ENCODE measurements at regions not wholly inside any gene's neighbourhood (a gene's known extent, or its start where the extent isn't known, plus 50 kb on each side); places are given as distances from the start of the nearest gene placed in this dataset.
"Not testable (repeated sequence)": the region's sequence is repeated elsewhere in the genome, so short reads cannot be mapped to it uniquely, and the experiment has no call there.

DNA sequence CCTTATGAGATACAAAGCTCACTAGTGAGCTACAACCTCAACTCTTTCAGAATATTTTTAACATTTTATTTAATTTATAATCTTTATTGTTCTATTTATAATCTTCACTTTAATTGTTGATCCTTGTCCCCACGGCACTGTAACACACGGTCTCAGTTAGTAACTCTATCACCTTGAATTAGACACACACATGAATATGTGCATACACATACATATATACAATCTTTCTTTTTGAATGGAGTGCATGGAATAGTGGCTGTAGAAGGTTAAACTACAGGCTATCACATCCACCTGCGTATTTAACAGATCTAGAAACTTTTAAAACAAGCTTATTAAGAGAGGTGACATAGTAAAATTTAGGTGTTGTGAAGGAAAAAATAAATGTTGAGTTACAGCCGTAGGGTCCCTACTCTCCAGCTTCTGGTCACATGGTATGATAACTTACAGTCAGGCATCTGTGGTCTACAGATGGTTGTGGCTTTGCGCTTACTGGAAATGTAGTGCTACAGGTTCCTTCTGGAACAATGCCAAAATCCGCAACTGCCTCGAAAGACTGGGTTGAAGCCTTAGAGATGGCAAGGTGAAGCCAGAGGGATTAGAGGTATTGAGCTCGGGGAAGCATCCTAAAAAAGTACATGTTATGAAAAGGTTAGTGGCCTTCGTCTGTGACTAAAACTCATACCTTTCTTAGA, 1324.1 kb upstream of the SLC39A10 start:
- DNase-seq: no peak

DNA sequence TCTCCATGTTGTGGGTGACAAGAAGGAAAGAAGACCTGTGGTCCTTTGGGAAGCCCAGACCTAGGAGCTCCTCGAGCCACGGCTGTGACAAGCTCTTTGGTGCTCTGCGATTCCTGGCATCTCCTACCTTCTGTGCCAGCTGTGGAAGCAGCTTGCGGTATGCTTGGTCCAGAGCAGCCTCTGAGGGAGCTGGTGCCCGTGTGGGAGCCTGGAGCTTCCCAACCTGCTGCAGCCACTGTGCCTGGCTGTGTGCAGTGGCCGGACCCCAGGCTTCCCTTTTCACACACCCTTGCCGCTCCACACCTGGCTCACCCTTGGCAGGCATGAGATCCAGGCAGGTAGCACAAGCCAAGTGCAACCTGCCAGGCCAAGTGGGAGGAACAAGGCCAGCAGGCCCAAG, 1328.6 kb upstream of the SLC39A10 start:
- DNase-seq: no peak

DNA sequence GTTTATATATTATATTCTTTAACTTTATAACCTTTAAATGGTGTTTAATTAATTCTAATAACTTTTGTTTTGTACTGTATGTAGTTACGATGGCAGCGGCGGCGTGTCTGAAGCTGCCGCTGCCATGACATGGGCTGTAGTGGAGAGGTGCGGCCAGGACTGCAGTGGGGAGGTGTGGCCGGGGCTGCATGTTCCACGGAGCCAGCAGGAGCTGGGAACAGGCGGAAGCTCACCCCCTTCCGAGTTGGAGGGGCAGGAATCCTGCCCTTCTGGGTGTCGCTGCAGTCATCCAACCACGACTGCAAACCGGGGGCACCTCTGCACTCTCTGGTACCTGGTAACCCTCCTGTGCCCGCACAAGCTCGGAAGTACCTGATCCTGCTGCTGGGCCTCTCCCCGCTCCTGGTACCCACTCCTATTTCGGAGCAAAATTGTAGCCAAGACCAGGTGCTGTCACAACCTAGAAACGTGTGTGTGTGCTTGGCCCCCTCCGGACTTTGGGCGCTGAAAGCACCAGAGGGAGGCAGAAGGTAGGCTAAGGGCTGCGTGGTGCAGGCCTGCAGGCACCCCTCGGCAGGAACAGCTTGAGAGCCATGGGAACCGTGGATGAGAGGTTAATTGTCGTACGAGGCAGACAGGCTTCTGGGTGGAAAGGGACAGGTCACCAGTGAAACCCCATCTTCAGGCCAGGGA, 1329.7 kb upstream of the SLC39A10 start:
- no peak for DNase-seq

DNA sequence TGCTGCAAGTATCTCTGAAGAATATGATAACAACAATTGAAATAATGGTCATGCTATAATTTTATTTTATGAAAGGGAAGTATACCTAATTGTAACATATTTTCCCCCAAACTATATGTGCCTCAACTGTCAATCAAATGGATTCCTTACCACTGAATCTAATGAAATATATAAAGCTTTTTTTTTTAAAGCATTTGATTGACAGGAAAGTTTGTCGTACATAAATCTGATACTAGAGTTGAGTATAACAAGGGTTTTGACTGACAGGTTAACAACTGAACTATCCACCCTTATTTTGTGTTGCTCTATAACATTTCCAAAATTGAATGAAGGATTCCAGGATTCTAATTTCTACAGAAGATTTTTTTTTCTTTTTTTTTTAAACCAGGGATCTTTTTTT, 1333.3 kb upstream of the SLC39A10 start:
- no peak for DNase-seq

DNA sequence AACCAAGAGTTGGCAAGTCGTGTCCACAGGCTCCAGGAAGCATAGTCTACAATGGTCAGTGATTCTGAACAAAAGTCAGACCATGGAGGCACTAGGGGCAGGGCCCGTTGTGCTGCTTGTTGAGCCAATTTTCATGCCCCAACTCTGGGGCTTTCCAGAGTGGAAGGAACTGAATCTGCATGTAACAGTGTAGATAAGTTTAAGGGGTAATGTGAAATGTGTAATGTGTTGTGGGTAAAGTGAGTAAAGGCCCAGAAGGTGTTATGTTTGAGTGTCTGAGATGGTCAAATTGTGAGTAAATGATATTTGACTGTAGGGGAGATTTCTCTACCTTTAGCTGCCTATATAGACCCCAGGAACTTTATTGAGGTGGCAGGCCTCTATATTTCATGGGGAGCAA, 1336.5 kb upstream of the SLC39A10 start:
- no peak for DNase-seq

DNA sequence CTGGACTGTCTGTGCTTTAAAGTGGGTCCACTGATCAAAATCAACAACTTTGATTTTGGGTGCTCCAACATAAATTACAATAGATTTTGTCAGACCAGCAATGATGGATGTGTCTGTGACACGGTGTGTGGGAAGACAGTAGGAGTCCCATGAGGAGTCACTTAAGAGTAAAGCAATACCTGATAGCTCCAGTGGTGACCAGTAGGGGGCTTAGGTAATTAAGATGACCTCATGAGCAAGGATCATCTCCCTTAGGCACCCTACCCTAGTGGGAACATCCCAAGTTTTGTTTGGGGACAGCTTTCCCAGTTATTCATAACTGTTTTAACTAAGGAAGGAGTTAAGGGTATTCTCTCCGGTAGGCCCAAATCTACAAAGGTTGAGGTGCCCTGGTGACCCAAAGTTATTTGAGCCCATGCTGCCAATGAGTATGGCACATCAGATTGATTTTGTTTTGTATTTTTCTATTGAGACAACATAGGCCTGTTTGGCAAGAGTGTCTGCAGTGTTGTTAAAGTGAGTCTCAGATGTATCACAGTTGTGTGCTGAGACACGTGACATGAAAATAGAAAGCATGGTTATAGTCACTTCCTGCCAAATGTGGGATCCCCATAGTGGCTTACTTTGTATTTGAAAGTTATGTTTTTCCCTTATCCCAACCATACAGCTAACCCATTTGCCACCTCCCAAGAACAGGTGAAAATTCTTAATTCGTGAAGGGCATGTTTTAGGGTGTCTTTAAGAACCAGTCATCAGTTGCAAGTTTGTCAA, 1337.6 kb upstream of the SLC39A10 start:
- DNase-seq: no peak

DNA sequence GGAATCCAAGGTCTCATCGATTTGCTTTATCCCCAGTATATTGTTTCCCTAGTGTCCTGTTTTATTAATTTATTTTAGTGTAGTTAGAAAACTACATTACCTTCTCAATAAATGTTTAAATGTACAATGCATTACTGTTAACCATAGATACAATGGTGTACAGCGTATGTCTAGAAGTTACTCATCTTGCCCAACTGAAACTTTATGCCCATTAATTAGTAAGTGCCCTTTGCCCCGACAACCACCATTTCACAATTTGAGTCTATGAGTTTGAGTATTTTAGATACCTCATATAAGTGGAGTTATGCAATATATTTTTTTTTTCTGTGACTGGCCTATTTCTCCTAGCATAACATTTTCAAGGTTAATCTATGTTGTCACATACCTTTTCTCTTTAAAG, 1343.0 kb upstream of the SLC39A10 start:
- DNase-seq: no peak

DNA sequence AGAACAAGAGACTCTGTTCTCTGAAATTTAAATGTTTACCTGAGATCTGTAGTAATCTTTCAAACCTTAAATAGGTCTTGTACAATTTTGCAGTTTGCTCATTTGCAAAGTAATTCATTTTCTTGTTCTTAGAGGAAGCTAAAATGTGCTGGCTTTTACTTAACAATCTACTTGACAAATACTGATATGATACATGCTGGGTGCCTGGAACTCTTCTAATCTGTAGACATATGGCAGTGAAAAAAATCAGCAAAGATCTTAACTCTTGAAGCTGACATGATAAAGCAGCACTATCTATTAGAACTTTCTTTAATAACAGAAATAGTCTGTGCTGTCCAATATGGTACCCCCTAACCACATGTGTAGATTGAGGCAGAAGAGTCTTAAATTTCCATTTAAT, 1352.8 kb upstream of the SLC39A10 start:
- DNase-seq: no peak

DNA sequence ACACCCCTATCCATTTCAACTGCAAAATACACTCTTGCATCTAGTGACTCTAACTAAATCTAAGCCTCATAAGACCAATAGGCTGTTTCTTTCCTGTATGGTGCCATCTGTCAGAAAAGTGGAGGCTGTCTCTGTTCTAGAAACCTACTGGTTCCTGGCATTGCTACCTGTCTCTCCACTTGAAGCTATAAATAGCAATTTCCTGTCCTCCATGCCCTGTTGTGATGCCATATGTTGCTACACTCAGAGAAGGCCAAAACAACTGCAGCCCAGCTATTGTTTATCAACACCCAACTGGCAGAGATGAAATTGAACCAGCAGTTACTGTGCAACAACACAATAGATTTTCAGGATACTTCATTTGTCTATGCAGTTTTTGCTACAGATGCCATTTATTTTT, 1355.1 kb upstream of the SLC39A10 start:
- DNase-seq: no peak

DNA sequence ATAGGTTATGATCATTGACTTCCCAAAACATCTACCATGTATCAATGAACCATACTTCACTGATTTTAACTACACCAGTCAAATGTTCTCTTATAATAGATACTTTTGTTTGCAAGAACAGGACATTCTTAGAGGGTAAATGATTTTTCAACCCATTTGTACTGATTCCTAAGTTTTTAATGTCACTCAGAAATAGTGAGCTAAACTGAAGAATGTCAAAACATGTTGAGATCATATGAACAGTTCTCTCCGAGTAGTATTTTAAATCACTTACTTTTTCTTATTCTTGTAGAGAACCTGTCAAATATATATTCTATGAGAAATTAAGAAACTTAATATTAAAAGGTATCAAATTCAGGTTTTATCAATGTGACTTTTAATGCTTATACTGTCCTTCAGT, 1362.9 kb upstream of the SLC39A10 start:
- DNase-seq: no peak

DNA sequence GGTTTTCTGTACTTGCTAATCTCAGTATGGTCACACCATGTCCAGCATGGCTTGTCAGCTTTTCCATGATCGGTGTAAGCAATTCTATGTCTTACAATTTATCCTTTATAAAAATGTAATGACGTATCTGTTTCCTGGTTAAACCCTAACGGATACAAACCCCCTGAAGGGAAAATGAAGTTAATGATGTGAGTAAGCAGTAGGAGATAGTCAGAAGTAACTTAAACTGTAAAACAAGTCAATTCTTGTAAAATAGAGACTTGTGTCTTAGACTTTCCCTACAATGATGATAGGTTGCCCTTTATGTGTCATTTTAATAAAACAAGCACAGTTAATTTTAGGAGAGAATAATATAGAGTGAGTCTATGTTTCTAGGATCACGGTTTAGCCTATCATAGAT, 1365.9 kb upstream of the SLC39A10 start:
- DNase-seq: no peak

DNA sequence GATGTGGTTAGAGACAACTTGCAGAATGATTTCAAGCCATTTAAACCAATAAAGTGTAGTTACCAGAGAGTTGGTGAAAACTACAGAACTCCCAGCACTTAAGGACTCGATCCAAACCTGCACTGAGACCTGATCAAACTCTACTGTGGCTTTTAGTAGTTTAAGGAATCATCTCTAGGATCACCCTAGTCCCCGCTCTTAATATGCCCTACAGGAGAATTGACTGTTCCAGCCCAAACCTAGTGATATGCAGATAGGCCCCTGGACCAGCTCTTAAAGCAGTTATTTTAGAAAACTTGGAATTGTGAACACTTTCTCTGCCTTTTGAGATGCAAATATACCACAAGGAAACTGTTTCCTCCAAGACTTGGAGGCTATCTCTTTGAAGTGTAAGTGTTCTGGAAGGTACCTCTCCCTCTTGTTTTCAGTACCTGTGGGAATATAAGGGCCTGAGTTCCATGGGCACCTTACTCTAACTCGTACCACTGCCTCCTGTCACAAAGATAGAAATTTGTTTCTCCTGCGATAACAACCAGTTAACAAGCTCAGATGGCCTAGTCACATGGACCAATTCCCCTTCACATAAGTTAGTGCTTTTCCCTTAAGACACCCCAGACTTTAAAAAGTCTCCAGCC, 1367.2 kb upstream of the SLC39A10 start:
- DNase-seq: no peak

DNA sequence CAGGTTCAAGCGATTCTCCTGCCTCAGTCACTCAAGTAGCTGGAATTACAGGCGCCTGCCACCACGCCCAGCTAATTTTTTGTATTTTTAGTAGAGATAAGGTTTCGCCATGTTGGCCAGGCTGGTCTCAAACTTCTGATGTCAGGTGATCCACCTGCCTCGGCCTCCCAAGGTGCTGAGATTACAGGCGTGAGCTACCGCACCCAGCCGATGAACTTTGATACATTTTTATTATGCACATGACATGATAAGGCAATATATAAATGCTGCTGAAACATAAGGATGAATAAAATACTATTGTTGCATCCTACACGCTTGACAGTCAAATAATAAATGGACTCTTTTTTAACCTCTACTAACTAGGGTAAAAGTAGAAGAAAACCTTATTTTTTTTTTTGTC, 1380.4 kb upstream of the SLC39A10 start:
- DNase-seq: not testable (repeated sequence)

DNA sequence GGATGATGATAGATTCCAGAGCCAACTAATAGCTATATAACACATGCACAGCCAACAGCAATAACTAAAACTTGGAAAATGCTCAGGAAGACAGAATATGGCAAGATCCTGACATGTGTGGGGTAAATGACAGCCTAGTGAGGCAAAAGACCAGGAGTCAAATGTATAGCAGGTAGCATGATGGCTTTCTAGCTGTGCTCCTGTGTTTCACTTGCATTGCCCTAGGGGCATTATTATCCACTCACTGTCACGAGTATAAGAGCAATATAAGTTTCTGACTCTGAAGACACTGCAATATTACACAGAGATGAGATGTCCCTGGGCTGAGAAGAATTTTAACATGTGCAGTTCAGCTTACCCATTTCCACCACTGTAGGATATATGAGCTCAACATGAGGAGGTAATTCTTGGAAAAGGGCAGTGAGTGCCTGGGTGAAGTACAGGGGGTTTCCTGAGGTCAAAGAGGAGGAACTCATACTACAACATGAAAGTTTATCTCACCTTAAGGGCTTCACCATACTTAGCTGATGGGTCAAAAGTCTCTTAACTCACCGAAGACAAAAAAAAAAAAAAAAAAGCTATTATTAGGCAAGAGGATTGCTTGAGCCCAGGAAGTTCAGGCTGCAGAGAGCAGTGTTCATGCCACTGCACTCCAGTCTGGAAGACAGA, 1385.6 kb upstream of the SLC39A10 start:
- DNase-seq: no peak

DNA sequence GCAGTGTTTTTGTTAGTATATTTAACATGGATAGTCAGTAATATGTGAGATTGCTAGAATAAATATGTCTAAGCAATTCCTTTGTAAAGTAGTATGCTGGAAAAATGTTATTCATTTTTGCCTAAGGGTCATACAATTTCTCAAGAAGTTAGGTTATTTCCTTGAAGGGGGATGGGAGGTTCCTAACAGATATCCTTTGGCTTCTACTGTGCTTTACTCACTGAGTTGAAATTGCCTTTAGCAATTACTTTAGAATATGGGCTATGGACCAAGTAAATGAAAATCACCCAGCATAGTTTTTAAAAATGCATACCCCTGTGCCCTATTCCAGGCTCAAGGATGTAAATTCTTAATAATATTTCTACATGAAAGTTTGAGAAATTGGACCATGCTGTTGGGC, 1386.4 kb upstream of the SLC39A10 start:
- DNase-seq: no peak

DNA sequence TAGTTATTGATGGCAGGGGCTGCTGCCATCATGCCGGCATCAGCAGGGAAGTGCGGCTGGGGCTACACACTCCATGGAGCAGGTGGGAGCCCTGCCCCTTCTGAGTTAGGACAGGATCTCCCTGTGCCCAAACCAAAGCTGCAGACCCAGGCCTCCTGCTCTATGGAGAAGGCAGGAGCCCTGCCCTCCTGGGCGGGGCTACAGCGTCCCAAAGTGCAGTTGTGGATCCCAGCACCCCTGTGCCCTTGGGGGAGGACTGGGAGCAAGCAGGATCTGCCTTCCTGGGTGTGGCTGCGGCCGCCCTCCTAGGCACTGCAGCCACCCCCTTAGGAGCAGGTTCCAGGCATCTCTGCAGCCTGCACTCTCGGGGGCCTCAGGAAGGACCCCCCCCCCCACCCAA, 1392.4 kb upstream of the SLC39A10 start:
- DNase-seq: no peak

DNA sequence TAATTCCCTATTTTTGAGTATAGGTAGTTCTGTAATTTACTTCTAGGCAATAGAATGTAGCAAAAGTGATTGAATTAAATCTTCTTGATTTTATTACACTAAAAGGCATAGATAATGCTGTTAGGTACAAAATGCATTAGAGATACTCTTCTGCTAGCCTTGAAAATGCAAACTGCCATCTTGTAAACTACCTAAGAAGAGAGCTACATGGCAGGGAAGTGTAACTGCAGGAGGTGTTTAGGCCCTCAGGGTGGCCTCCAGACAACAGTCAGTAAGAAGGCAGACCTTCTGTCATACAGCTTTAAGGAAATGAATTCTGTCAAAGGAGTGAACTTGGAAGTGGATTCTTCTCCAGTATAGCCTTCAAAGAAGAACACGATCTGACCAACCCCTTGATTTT, 1396.8 kb upstream of the SLC39A10 start:
- no peak for DNase-seq

DNA sequence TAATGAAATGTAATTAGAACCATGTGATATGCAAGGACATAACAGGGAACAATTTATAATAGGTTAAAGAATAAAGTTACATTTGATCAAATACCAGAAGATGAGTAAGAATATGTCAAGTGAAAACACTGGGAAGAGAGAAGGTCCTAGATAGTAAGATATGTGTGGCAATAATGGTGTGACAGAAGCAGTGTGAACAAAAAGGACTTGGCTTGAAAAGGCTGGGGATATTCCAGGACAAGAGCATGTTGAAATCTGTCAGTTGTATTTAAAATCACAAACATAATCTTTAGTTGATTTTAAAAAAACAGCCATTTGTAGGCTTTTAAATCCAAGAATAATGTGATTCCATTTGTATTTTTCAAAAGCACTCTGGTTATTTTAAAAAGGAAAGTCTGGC, 1399.9 kb upstream of the SLC39A10 start:
- DNase-seq: no peak

DNA sequence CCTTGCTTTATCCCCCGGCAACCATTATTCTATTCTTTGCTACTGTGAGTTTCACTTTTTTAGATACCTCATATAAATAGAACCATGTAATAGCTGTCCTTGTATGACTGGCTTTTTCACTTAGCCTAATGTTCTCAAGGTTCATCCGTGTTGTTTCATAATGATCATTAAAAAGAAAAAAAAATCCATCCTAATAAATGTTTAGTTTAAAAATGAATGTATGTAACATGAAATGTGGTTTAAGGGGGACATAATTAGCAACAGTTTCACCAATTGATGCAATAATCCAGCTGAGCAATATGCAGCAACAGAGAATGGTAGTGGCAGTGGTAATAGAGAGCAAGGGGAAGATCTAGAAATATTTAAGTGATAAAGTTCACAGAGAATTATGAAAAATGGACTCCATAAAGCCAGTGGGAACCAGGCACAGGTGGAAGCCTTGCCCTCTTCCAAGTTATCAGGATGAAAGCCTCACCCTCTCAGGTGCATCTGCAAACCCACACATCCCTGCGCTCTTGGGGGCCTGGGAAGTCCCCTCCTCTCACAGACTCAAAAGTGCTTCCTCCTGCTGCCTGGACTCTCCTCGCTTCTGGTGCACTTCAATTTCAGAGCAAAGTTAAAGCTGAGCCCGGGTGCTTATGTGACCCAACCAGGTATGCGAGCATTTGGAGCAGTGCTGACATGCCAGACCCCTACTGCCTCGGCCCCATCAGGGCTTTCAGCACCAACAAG, 1403.3 kb upstream of the SLC39A10 start:
- DNase-seq: no peak

DNA sequence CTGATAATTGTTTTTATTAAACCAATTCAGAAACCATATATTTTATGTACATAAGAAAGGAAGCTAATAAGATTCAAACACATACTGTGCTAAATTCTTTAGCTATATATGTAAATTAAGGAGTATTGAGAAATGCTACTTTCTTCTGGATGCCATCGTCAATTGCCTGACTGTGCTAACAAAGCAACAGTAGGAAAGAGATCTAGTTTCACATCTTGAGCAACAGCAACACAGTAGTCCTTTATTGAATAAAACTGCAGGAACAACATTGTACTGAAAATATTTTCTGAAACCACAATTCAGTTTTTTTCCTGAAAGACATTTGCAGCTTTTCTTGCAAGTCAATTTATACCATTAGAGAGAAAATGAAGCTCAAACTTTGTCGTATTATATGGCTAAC, 1404.9 kb upstream of the SLC39A10 start:
- no peak for DNase-seq

DNA sequence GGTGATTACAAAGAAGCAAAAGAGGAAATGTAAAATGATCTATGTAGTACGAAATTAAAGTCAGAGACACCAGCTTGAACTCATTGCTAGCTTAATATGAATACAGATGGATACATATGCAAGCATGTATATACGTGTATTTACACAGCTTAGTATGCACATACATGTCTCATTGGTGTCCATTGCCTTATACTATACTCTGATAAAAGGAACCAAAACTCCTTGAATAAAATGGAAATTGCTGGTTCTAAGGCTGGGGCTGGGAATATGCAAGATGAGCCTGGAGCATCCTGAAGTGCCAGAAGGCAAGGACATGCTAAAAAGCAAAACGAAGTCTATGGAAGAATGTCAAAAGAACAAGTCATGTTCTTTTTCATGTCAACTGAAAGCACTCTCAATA, 1424.4 kb upstream of the SLC39A10 start:
- DNase-seq: no peak

DNA sequence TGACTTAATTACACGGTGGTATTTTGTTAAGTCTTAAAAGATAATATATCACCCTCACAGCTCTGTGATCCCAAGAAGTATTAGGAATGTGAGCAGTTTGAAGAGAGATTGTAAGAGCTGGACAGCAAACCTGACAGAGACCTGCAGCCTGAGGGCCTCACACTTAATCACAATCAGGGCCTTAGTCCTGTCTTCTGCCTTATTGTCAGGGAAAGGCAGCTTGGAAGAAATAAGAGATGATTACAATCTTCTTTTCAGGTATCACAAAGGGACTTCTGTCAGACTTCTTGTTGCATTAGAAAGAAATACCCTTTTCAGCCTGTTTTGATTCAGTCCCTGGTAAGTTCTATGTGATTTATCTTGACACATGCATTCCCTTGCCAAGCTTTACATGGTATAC, 1433.8 kb upstream of the SLC39A10 start:
- DNase-seq: no peak
